Body of pancreas (tissue), 4 donors: ENCODE measurements at regions not wholly inside any gene's neighbourhood (a gene's known extent, or its start where the extent isn't known, plus 50 kb on each side); places are given as distances from the start of the nearest gene placed in this dataset.

Experiments
- ATAC-seq: fragments of 150-250 bp; one replicate; pipeline ENCODE4 v1.9.1; 2016
- DNase-seq, 4 donors: peaks; one replicate each; pipeline ENCODE4 v3.0.0-alpha.2; 2019
- H3K27ac ChIP-seq, 4 donors: fragments of 200-600 bp; sonication (generic); 1 replicate in 3 of 4; 2 replicates in 1 of 4; pipeline versions ENCODE4 v1.5.1 to v1.6.1; 2016 to 2019; ENCODE audit warnings: mild to moderate bottlenecking in 1 of 4, mixed read lengths in 1 of 4, moderate library complexity in 1 of 4
- H3K27me3 ChIP-seq, 2 donors: fragments of 200-600 bp; sonication (generic); one replicate each; pipeline ENCODE4 v1.6.0; 2016; ENCODE audit warnings: mild to moderate bottlenecking in 1 of 2
- H3K36me3 ChIP-seq, 2 donors: fragments of 200-600 bp; sonication (generic); replicated peaks in 1 of 2; 2 replicates each; pipeline ENCODE4 v1.5.1; 2016; ENCODE audit warnings: low read depth in 2 of 2; ENCODE audit not compliant: insufficient read depth in 1 of 2
- H3K4me1 ChIP-seq: fragments of 200-600 bp; sonication (generic); one replicate; pipeline ENCODE4 v1.6.0; 2016
- H3K4me3 ChIP-seq, 2 donors: fragments of 200-600 bp; sonication (generic); 1 replicate in 1 of 2; 2 replicates in 1 of 2; pipeline ENCODE4 v1.5.1; 2016 to 2019
- H3K9me3 ChIP-seq, 3 donors: fragments of 200-600 bp; sonication (generic); 1 replicate in 2 of 3; 2 replicates in 1 of 3; pipeline ENCODE4 v1.5.1; 2016
- CTCF ChIP-seq, 7 experiments: fragments of 450-650 bp in 4 of 7; fragments of 200-600 bp in 3 of 7; sonication (generic) in 3 of 7; IDR thresholded peaks; one replicate each; pipeline ENCODE4 v1.5.1; 2016 to 2019; ENCODE audit warnings: antibody characterized with exemption in 7 of 7
- POLR2A ChIP-seq, 3 donors: fragments of 450-650 bp; IDR thresholded peaks; one replicate each; pipeline ENCODE4 v1.6.1; 2016; ENCODE audit warnings: antibody characterized with exemption in 3 of 3, mild to moderate bottlenecking in 2 of 3
- WGBS, 2 donors: methylation state at CpG; one replicate each; pipeline ENCODE4 v1.1.5; 2017; 5-methylcytosine and 5-hydroxymethylcytosine counted together
- intact Hi-C: fragments of 100-400 bp; cut with DNase I; formaldehyde crosslinking; loops from one replicate; pipeline ENCODE4 v1.15.1; 2023

- Histone ChIP-seq H3K27ac (no peak overlapping the region), H3K4me1 (no peaks in the 10 kb centered on the region), H3K27me3 (no peaks in the 10 kb centered on the region), H3K4me3 (no peak overlapping the region), H3K36me3 (no peaks in the 10 kb centered on the region), H3K9me3 (no peaks in the 10 kb centered on the region)
- WGBS, 2 donors, result 63 to 65% methylated on average over 6 of the region's 6 CpGs
- DNase-seq (no peak), ATAC-seq (no peak)
- TF ChIP-seq CTCF (IDR thresholded peaks at IDR 0.05) (no peak), POLR2A (IDR thresholded peaks at IDR 0.05) (no peak)
- intact Hi-C loops, result no loop called here
Observed at GRCh38 chr2:6589150-6589549, 276.6 kb downstream of the CMPK2 start.

GRCh38 chr2:6590442-6590841, 275.3 kb downstream of the CMPK2 start:
- TF ChIP-seq POLR2A (IDR thresholded peaks at IDR 0.05), result no peak
- TF ChIP-seq CTCF (IDR thresholded peaks at IDR 0.05), result no peak
- DNase-seq (no peak), ATAC-seq (no peak)
- intact Hi-C loops, result no loop called here
- H3K27me3 ChIP-seq, result no peaks in the 10 kb centered on the region
- no peak overlapping the region for H3K27ac ChIP-seq
- no peak overlapping the region for H3K4me3 ChIP-seq
- no peaks in the 10 kb centered on the region for H3K9me3 ChIP-seq
- no peaks in the 10 kb centered on the region for H3K4me1 ChIP-seq
- H3K36me3 ChIP-seq, result no peaks in the 10 kb centered on the region
- WGBS, 2 donors, result 60 to 67% methylated on average over 3 of the region's 3 CpGs

GRCh38 chr2:6602471-6602870, 263.2 kb downstream of the CMPK2 start:
- H3K4me1 ChIP-seq, result no peaks in the 10 kb centered on the region
- 89 to 91% methylated on average over 2 to 4 of the region's 4 CpGs for WGBS, 2 donors
- intact Hi-C loops, result no loop called here
- H3K27me3 ChIP-seq, result no peaks in the 10 kb centered on the region
- no peak overlapping the region for H3K4me3 ChIP-seq
- H3K27ac ChIP-seq, result no peak overlapping the region
- ATAC-seq (no peak), DNase-seq (no peak)
- H3K9me3 ChIP-seq, result no peaks in the 10 kb centered on the region
- TF ChIP-seq POLR2A (IDR thresholded peaks at IDR 0.05) (no peak), CTCF (IDR thresholded peaks at IDR 0.05) (no peak)
- H3K36me3 ChIP-seq, result no peaks in the 10 kb centered on the region

- H3K4me3 ChIP-seq, result no peak overlapping the region
- intact Hi-C loops, result no loop called here
- WGBS, 2 donors, result 38 to 49% methylated on average over 7 of the region's 7 CpGs
- no peaks in the 10 kb centered on the region for H3K9me3 ChIP-seq
- ATAC-seq (no peak), DNase-seq (no peak)
- no peaks in the 10 kb centered on the region for H3K4me1 ChIP-seq
- H3K27ac ChIP-seq, result no peak overlapping the region
- no peaks in the 10 kb centered on the region for H3K27me3 ChIP-seq
- H3K36me3 ChIP-seq, result no peaks in the 10 kb centered on the region
- TF ChIP-seq CTCF (IDR thresholded peaks at IDR 0.05) (no peak), POLR2A (IDR thresholded peaks at IDR 0.05) (no peak)
Observed at GRCh38 chr2:6605836-6606505, 259.7 kb downstream of the CMPK2 start.

GRCh38 chr2:6617794-6618193, 247.9 kb downstream of the CMPK2 start:
- 64 to 69% methylated on average over 4 of the region's 4 CpGs for WGBS, 2 donors
- Histone ChIP-seq H3K4me3 (no peak overlapping the region), H3K4me1 (no peaks in the 10 kb centered on the region), H3K9me3 (no peaks in the 10 kb centered on the region), H3K36me3 (no peaks in the 10 kb centered on the region), H3K27ac (no peak overlapping the region), H3K27me3 (no peaks in the 10 kb centered on the region)
- no peak for TF ChIP-seq CTCF (IDR thresholded peaks at IDR 0.05)
- DNase-seq (no peak), ATAC-seq (no peak)
- intact Hi-C loops, result no loop called here
